Muscle layer of colon (tissue), 2 donors: ENCODE measurements at regions not wholly inside any gene's neighbourhood (a gene's known extent, or its start where the extent isn't known, plus 50 kb on each side); places are given as distances from the start of the nearest gene placed in this dataset.
"Not testable (repeated sequence)": the region's sequence is repeated elsewhere in the genome, so short reads cannot be mapped to it uniquely, and the experiment has no call there.

ENCODE experiments used
- H3K27ac ChIP-seq: one replicate; pipeline ENCODE4 v1.7.0; 2013; ENCODE audit warnings: low read depth, mild to moderate bottlenecking, low read length, moderate library complexity
- H3K27me3 ChIP-seq, 2 donors: one replicate each; pipeline ENCODE4 v1.7.0; 2013; ENCODE audit warnings: low read length in 2 of 2, mild to moderate bottlenecking in 2 of 2; ENCODE audit not compliant: insufficient read depth in 2 of 2, control insufficient read depth in 1 of 2
- H3K36me3 ChIP-seq: one replicate; pipeline ENCODE4 v1.7.0; 2013; ENCODE audit warnings: mild to moderate bottlenecking, low read length; ENCODE audit not compliant: insufficient read depth
- H3K4me1 ChIP-seq: one replicate; pipeline ENCODE4 v1.7.0; 2013; ENCODE audit warnings: mild to moderate bottlenecking, low read length; ENCODE audit not compliant: insufficient read depth
- H3K4me3 ChIP-seq, 2 donors: one replicate each; pipeline ENCODE4 v1.7.0; 2013; ENCODE audit warnings: low read length in 2 of 2, low read depth in 1 of 2, mild to moderate bottlenecking in 1 of 2, moderate library complexity in 1 of 2
- H3K9ac ChIP-seq: one replicate; pipeline ENCODE4 v1.7.0; 2013; ENCODE audit warnings: low read length
- H3K9me3 ChIP-seq: one replicate; pipeline ENCODE4 v1.7.0; 2013; ENCODE audit warnings: mild to moderate bottlenecking, low read length
- donor health status: abdominal sarcoma.
- donor health status: Adenocarcinoma of cecum.

- Histone ChIP-seq H3K27me3 (no peaks in the 10 kb centered on the region), H3K36me3 (no peaks in the 10 kb centered on the region), H3K27ac (no peak overlapping the region), H3K9ac (no peak overlapping the region), H3K4me1 (no peaks in the 10 kb centered on the region), H3K4me3 (no peak overlapping the region), H3K9me3 (no peaks in the 10 kb centered on the region)
Measured at GRCh38 chr14:106809615-106810014, 1283.2 kb downstream of the TMEM121 start.

- H3K27ac ChIP-seq, H3K4me3 ChIP-seq, H3K36me3 ChIP-seq, H3K9me3 ChIP-seq, H3K4me1 ChIP-seq, H3K9ac ChIP-seq, H3K27me3 ChIP-seq: not testable (repeated sequence)
Measured at GRCh38 chr14:106810168-106810567, 1283.8 kb downstream of the TMEM121 start.

GRCh38 chr14:106811162-106811561 is 1284.8 kb downstream of the TMEM121 start:
- Histone ChIP-seq H3K4me1 (no peaks in the 10 kb centered on the region), H3K27me3 (no peaks in the 10 kb centered on the region), H3K9ac (no peak overlapping the region), H3K36me3 (no peaks in the 10 kb centered on the region), H3K9me3 (no peaks in the 10 kb centered on the region), H3K4me3 (no peak overlapping the region), H3K27ac (no peak overlapping the region)

- Histone ChIP-seq H3K4me3 (no peak overlapping the region), H3K9ac (no peak overlapping the region), H3K27ac (no peak overlapping the region), H3K27me3 (no peaks in the 10 kb centered on the region), H3K36me3 (no peaks in the 10 kb centered on the region), H3K4me1 (no peaks in the 10 kb centered on the region), H3K9me3 (no peaks in the 10 kb centered on the region)
Measured at GRCh38 chr14:106812788-106813476, 1286.5 kb downstream of the TMEM121 start.

- no peaks in the 10 kb centered on the region for H3K27me3 ChIP-seq
- no peak overlapping the region for H3K9ac ChIP-seq
- H3K4me3 ChIP-seq, result no peak overlapping the region
- H3K36me3 ChIP-seq, result no peaks in the 10 kb centered on the region
- no peaks in the 10 kb centered on the region for H3K4me1 ChIP-seq
- H3K9me3 ChIP-seq, result no peaks in the 10 kb centered on the region
- no peak overlapping the region for H3K27ac ChIP-seq
Measured at GRCh38 chr14:106813477-106813823, 1287.1 kb downstream of the TMEM121 start.

GRCh38 chr14:106820119-106820518 is 1293.7 kb downstream of the TMEM121 start:
- no peak overlapping the region for H3K27ac ChIP-seq
- H3K27me3 ChIP-seq, result no peaks in the 10 kb centered on the region
- no peak overlapping the region for H3K9ac ChIP-seq
- H3K4me3 ChIP-seq, result no peak overlapping the region
- H3K9me3 ChIP-seq, result no peaks in the 10 kb centered on the region
- H3K4me1 ChIP-seq, result no peaks in the 10 kb centered on the region
- H3K36me3 ChIP-seq, result no peaks in the 10 kb centered on the region

- H3K27ac ChIP-seq, result no peak overlapping the region
- no peak overlapping the region for H3K9ac ChIP-seq
- no peaks in the 10 kb centered on the region for H3K36me3 ChIP-seq
- H3K27me3 ChIP-seq, result peaks cover 0 to 2% of the 10 kb centered on the region in 2 donors
- H3K9me3 ChIP-seq, result no peaks in the 10 kb centered on the region
- no peak overlapping the region for H3K4me3 ChIP-seq
- no peaks in the 10 kb centered on the region for H3K4me1 ChIP-seq
Measured at GRCh38 chr14:106821119-106821518, 1294.7 kb downstream of the TMEM121 start.

DNA sequence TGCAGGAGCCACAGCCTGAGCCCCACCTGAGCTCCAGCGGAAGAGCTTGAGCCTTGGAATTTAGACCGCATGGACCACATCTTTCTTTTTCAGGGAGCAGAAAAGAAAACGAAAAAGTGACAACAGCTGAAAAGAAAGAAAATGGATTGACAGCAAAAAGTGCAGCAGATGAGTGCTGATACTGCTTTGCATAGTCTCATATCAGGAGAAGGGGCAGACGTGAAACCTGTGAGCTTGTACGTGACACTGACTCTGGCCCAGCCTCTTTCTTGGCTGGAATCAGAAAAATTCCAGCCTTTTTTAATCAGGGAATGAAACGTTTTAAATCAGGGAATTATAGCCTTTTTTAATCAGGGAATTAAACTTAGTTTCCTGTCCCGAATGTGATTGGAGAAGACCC is 1296.5 kb downstream of the TMEM121 start:
- Histone ChIP-seq H3K4me3 (no peak overlapping the region), H3K36me3 (no peaks in the 10 kb centered on the region), H3K9me3 (no peaks in the 10 kb centered on the region), H3K27ac (no peak overlapping the region), H3K9ac (no peak overlapping the region), H3K27me3 (peaks cover 0 to 5% of the 10 kb centered on the region in 2 donors), H3K4me1 (no peaks in the 10 kb centered on the region)

DNA sequence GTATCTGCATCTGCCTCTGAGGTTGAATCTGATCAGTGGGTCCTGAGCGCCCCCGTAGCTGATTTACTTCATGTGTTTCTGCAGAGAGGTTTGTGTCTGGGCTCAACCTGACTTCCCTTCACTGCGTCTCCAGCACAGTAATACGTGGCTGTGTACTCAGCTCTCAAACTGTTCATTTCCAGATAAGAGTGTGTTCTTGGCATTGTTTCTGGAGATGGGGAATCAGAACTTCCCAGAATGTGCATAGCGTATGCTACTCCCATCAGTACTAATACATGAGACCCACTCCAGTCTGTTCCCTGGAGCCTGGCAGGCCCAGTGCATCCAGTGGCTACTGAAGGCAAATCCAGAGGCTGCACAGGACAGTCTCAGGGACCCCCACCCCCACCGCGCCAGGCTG is 1297.2 kb downstream of the TMEM121 start:
- H3K4me1 ChIP-seq, result no peaks in the 10 kb centered on the region
- no peaks in the 10 kb centered on the region for H3K36me3 ChIP-seq
- H3K9ac ChIP-seq, result no peak overlapping the region
- no peak overlapping the region for H3K4me3 ChIP-seq
- peaks cover 0 to 5% of the 10 kb centered on the region in 2 donors for H3K27me3 ChIP-seq
- no peak overlapping the region for H3K27ac ChIP-seq
- H3K9me3 ChIP-seq, result no peaks in the 10 kb centered on the region

DNA sequence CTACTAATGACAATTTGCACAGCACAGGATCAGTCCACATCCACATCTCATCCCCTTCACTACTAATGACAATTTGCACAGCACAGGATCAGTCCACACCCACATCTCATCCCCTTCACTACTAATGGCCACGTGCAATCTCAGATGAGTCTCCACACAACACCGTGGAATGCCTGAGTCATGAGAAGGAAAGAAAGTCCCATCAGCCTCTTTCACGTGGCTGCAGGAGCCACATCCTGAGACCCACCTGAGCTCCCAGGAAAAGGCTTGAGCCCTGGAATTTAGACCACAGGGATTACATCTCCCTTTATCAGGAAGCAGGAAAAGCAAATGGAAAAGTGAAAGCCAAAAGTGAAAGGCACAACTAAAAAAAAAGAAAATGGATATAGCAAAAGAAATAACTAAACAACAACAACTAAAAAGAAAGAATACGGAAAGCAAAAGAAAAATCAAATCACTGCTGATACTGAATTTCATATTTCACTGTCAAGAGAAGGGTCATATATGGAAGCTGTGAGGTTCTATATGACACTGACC is 1300.5 kb downstream of the TMEM121 start:
- H3K4me1 ChIP-seq, result no peaks in the 10 kb centered on the region
- peaks cover 0 to 5% of the 10 kb centered on the region in 2 donors for H3K27me3 ChIP-seq
- no peak overlapping the region for H3K27ac ChIP-seq
- no peaks in the 10 kb centered on the region for H3K9me3 ChIP-seq
- no peaks in the 10 kb centered on the region for H3K36me3 ChIP-seq
- no peak overlapping the region for H3K4me3 ChIP-seq
- no peak overlapping the region for H3K9ac ChIP-seq

GRCh38 chr14:106831322-106831720 is 1304.9 kb downstream of the TMEM121 start:
- Histone ChIP-seq H3K4me1 (no peaks in the 10 kb centered on the region), H3K9ac (no peak overlapping the region), H3K9me3 (no peaks in the 10 kb centered on the region), H3K36me3 (no peaks in the 10 kb centered on the region), H3K4me3 (no peak overlapping the region), H3K27ac (no peak overlapping the region), H3K27me3 (peaks cover 0 to under 1% of the 10 kb centered on the region in 2 donors)

- Histone ChIP-seq H3K9ac (no peak overlapping the region), H3K27ac (no peak overlapping the region), H3K36me3 (no peaks in the 10 kb centered on the region), H3K27me3 (no peaks in the 10 kb centered on the region), H3K4me1 (no peaks in the 10 kb centered on the region), H3K9me3 (no peaks in the 10 kb centered on the region), H3K4me3 (no peak overlapping the region)
Measured at GRCh38 chr14:106837870-106838269, 1311.5 kb downstream of the TMEM121 start.
